GM19043 (cell line): ENCODE measurements at regions not wholly inside any gene's neighbourhood (a gene's known extent, or its start where the extent isn't known, plus 50 kb on each side); places are given as distances from the start of the nearest gene placed in this dataset.
"Not testable (repeated sequence)": the region's sequence is repeated elsewhere in the genome, so short reads cannot be mapped to it uniquely, and the experiment has no call there.

Experiments used
- ATAC-seq: cut with Tn5 transposase; IDR thresholded peaks from one replicate; pipeline ENCODE4 v1.9.1; 2021; ENCODE audit warnings: low read depth; ENCODE audit not compliant: unreplicated experiment

GRCh38 chr2:15749460-15750432 lies 158.1 kb downstream of the DDX1 start:
- no peak for ATAC-seq

GRCh38 chr2:15750433-15750814 lies 158.8 kb downstream of the DDX1 start:
- ATAC-seq, result no peak

GRCh38 chr2:15750822-15751329 lies 159.2 kb downstream of the DDX1 start:
- ATAC-seq, result no peak

- no peak for ATAC-seq
Measured at GRCh38 chr2:15751477-15751876, 159.8 kb downstream of the DDX1 start.

- no peak for ATAC-seq
Measured at GRCh38 chr2:15752552-15753232, 161.0 kb downstream of the DDX1 start.

- no peak for ATAC-seq
Measured at GRCh38 chr2:15753233-15753798, 161.6 kb downstream of the DDX1 start.

- ATAC-seq, result no peak
Measured at GRCh38 chr2:15753811-15754702, 162.4 kb downstream of the DDX1 start.

- ATAC-seq, result no peak
Measured at GRCh38 chr2:15754703-15755099, 163.0 kb downstream of the DDX1 start.

- no peak for ATAC-seq
Measured at GRCh38 chr2:15755528-15755927, 163.9 kb downstream of the DDX1 start.

GRCh38 chr2:15756011-15756550 lies 164.4 kb downstream of the DDX1 start:
- ATAC-seq, result no peak

- no peak for ATAC-seq
Measured at GRCh38 chr2:15756882-15757819, 165.5 kb downstream of the DDX1 start.

- ATAC-seq, result no peak
Measured at GRCh38 chr2:15757820-15758586, 166.3 kb downstream of the DDX1 start.

GRCh38 chr2:15758848-15759247 lies 167.2 kb downstream of the DDX1 start:
- no peak for ATAC-seq

GRCh38 chr2:15759385-15759784 lies 167.7 kb downstream of the DDX1 start:
- ATAC-seq, result no peak

- ATAC-seq, result not testable (repeated sequence)
Measured at GRCh38 chr2:15759791-15760190, 168.1 kb downstream of the DDX1 start.

GRCh38 chr2:15760232-15760910 lies 168.7 kb downstream of the DDX1 start:
- no peak for ATAC-seq

GRCh38 chr2:15761056-15761455 lies 169.4 kb downstream of the DDX1 start:
- ATAC-seq, result no peak

- no peak for ATAC-seq
Measured at GRCh38 chr2:15761910-15762309, 170.2 kb downstream of the DDX1 start.
